ENCODE measurements at regions not wholly inside any gene's neighbourhood (a gene's known extent, or its start where the extent isn't known, plus 50 kb on each side); places are given as distances from the start of the nearest gene placed in this dataset.

DNA sequence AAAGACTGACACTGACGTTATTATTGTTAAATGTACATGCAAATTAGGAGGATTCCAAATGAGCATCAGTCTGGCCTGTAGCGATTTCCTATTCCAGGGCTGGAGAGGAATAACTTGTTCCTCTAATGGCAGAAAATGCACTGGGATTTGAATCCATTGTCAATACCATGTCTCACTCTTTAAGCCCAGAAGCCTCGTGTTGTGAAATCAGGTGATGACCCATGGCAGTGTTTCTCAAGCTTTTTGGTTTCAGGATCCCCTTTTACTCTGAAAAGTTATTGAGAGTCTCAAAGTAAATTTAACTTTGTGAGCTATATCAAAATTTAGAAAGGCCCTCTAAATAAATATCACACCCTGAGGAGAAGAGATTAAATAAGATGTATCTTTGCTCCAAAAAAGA lies 279.2 kb downstream of the GALR1 start:
- DNase-seq (no peak), ATAC-seq (no peak)
- Mint-ChIP-seq H3K4me3 (no peak overlapping the region), H3K9me3 (peaks cover 0 to 20% (median 2%) of the 10 kb centered on the region in 11 donors), H3K27ac (no peak overlapping the region), H3K36me3 (peaks cover 0 to 2% (median 0%) of the 10 kb centered on the region in 5 donors), H3K27me3 (peaks cover 0 to 8% (median 5%) of the 10 kb centered on the region in 5 donors), H3K4me1 (no peaks in the 10 kb centered on the region)
- H3K36me3 ChIP-seq (ENCODE audit: control insufficient read depth in 2 of 3, insufficient read depth in 3 of 3, low read length in 3 of 3), result no peaks in the 10 kb centered on the region
- CTCF ChIA-PET, result interaction anchor here (0.7 kb wide), 1 partner anchor 419 kb away, joined by 4 read pairs; no protein-coding TSS in a partner anchor
- intact Hi-C loops (cut with micrococcal nuclease), result no loop called here
- no peaks in the 10 kb centered on the region for H3K27me3 ChIP-seq (ENCODE audit: control insufficient read depth in 2 of 2, insufficient read depth in 2 of 2, low read length in 2 of 2)
- H3K4me3 ChIP-seq (ENCODE audit: low read length), result no peak overlapping the region
- POLR2A ChIA-PET, result no interaction called here
- no peaks in the 10 kb centered on the region for H3K4me1 ChIP-seq (ENCODE audit: control insufficient read depth in 2 of 2, insufficient read depth in 2 of 2, low read length in 2 of 2)
- no peaks in the 10 kb centered on the region for H3K9me3 ChIP-seq (ENCODE audit: control insufficient read depth in 2 of 3, low read length in 3 of 3)
- no peak overlapping the region for H3K27ac ChIP-seq (ENCODE audit: low read depth, low read length)

DNA sequence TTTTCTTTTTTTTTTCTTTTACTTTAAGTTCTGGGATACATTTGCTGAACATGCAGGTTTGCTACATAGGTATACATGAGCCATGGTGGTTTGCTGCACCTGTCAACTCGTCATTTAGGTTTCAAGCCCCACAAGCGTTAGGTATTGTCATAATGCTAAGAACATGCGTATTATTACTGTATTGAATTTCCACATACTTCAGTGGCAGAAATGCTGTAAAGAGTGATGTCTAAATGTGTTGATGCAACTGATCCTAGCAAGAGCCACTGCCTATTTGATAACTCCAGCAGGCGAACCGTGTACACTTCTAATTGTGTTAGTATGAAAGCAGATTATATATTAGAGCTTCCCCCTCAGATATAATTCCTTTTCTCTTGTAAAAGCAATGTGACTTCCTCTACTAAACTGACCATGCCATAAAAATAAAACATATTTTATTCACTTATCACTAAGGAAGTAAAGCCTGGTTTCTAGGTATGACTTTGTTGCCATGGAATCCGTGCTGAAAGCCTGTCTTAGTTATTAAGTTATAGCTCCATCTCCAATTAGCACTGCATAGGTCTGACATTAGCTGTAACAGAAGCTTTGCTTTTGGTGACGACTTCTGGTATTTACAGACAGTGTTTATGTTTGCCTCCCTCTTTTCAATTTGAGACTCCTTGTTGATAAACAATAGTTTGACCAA lies 280.0 kb downstream of the GALR1 start:
- Histone ChIP-seq H3K27me3 (ENCODE audit: control insufficient read depth in 2 of 2, insufficient read depth in 2 of 2, low read length in 2 of 2) (no peaks in the 10 kb centered on the region), H3K27ac (ENCODE audit: low read depth, low read length) (no peak overlapping the region), H3K4me3 (ENCODE audit: low read length) (no peak overlapping the region), H3K4me1 (ENCODE audit: control insufficient read depth in 2 of 2, insufficient read depth in 2 of 2, low read length in 2 of 2) (no peaks in the 10 kb centered on the region), H3K9me3 (ENCODE audit: control insufficient read depth in 2 of 3, low read length in 3 of 3) (no peaks in the 10 kb centered on the region), H3K36me3 (ENCODE audit: control insufficient read depth in 2 of 3, insufficient read depth in 3 of 3, low read length in 3 of 3) (no peaks in the 10 kb centered on the region)
- H3K27me3 Mint-ChIP-seq, result peaks cover 0 to 8% (median 5%) of the 10 kb centered on the region in 5 donors
- H3K27ac Mint-ChIP-seq, result no peak overlapping the region
- H3K36me3 Mint-ChIP-seq, result peaks cover 0 to 2% (median 0%) of the 10 kb centered on the region in 5 donors
- intact Hi-C loops (cut with micrococcal nuclease), result no loop called here
- ChIA-PET CTCF (no interaction called here), POLR2A (no interaction called here)
- ATAC-seq (no peak), DNase-seq (no peak)
- H3K9me3 Mint-ChIP-seq, result peaks cover 0 to 20% (median 2%) of the 10 kb centered on the region in 11 donors
- H3K4me1 Mint-ChIP-seq, result no peaks in the 10 kb centered on the region
- H3K4me3 Mint-ChIP-seq, result no peak overlapping the region

DNA sequence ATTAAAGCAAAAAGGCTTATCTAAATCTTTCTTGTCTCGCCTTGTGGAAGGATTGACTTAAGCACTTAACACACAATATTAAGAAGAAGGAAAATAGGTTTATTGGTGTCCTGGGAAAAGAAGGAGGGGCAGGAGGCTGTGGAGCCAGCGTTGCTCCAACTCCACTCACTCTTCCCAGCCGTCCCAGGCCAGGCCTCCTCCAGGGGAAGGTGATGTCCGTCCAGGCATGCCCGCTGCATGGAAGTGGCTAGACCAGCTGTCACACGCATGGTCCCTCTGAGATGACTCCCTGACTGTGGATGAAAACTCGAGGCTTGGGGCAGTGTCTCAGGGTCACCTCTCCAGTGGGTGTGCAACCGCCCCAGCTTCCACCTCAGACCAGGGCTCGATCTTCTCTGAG lies 281.1 kb downstream of the GALR1 start:
- no peaks in the 10 kb centered on the region for H3K4me1 Mint-ChIP-seq
- peaks cover 0 to 10% (median 7%) of the 10 kb centered on the region in 5 donors for H3K27me3 Mint-ChIP-seq
- H3K27me3 ChIP-seq (ENCODE audit: control insufficient read depth in 2 of 2, insufficient read depth in 2 of 2, low read length in 2 of 2), result no peaks in the 10 kb centered on the region
- ChIA-PET POLR2A (no interaction called here), CTCF (no interaction called here)
- H3K4me1 ChIP-seq (ENCODE audit: control insufficient read depth in 2 of 2, insufficient read depth in 2 of 2, low read length in 2 of 2), result no peaks in the 10 kb centered on the region
- H3K4me3 ChIP-seq (ENCODE audit: low read length), result no peak overlapping the region
- H3K9me3 Mint-ChIP-seq, result peaks cover 0 to 19% (median 4%) of the 10 kb centered on the region in 11 donors
- ATAC-seq (no peak), DNase-seq (no peak)
- intact Hi-C loops (cut with micrococcal nuclease), result no loop called here
- peaks cover 0 to 2% (median 0%) of the 10 kb centered on the region in 5 donors for H3K36me3 Mint-ChIP-seq
- no peak overlapping the region for H3K4me3 Mint-ChIP-seq
- no peaks in the 10 kb centered on the region for H3K36me3 ChIP-seq (ENCODE audit: control insufficient read depth in 2 of 3, insufficient read depth in 3 of 3, low read length in 3 of 3)
- no peaks in the 10 kb centered on the region for H3K9me3 ChIP-seq (ENCODE audit: control insufficient read depth in 2 of 3, low read length in 3 of 3)
- H3K27ac Mint-ChIP-seq, result no peak overlapping the region
- H3K27ac ChIP-seq (ENCODE audit: low read depth, low read length), result no peak overlapping the region

DNA sequence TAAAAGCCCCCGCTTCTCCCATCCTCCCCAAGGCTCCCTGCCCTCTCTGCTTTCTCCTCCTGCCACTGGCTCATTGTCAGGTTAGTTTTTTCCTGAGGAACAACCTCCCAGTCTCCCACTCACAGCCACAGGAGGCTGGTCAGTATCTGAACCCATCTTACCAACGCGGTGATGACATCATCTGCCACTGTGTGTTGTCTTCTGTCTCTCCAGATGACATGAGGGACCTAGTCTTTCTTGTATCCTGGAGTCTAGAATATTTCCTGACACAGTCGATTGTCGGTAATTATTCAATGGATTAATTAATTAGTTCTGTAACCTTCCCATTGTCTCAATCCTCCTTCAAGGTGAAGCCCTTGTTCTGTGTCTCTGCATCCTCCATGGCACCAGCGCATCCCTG lies 290.2 kb downstream of the GALR1 start:
- peaks cover 0 to 18% (median 5%) of the 10 kb centered on the region in 11 donors for H3K9me3 Mint-ChIP-seq
- no peak for DNase-seq
- no peak overlapping the region for H3K27ac Mint-ChIP-seq
- Histone ChIP-seq H3K9me3 (ENCODE audit: control insufficient read depth in 2 of 3, low read length in 3 of 3) (no peaks in the 10 kb centered on the region), H3K4me1 (ENCODE audit: control insufficient read depth in 2 of 2, insufficient read depth in 2 of 2, low read length in 2 of 2) (no peaks in the 10 kb centered on the region), H3K36me3 (ENCODE audit: control insufficient read depth in 2 of 3, insufficient read depth in 3 of 3, low read length in 3 of 3) (no peaks in the 10 kb centered on the region), H3K4me3 (ENCODE audit: low read length) (no peak overlapping the region), H3K27me3 (ENCODE audit: control insufficient read depth in 2 of 2, insufficient read depth in 2 of 2, low read length in 2 of 2) (no peaks in the 10 kb centered on the region), H3K27ac (ENCODE audit: low read depth, low read length) (no peak overlapping the region)
- H3K4me3 Mint-ChIP-seq, result no peak overlapping the region
- peaks cover 0 to 4% (median 0%) of the 10 kb centered on the region in 5 donors for H3K36me3 Mint-ChIP-seq
- CTCF ChIA-PET, result no interaction called here
- intact Hi-C loops (cut with micrococcal nuclease), result no loop called here
- peaks cover 0 to 39% (median 21%) of the 10 kb centered on the region in 5 donors for H3K27me3 Mint-ChIP-seq
- no peak for ATAC-seq
- no peaks in the 10 kb centered on the region for H3K4me1 Mint-ChIP-seq
- POLR2A ChIA-PET, result no interaction called here

DNA sequence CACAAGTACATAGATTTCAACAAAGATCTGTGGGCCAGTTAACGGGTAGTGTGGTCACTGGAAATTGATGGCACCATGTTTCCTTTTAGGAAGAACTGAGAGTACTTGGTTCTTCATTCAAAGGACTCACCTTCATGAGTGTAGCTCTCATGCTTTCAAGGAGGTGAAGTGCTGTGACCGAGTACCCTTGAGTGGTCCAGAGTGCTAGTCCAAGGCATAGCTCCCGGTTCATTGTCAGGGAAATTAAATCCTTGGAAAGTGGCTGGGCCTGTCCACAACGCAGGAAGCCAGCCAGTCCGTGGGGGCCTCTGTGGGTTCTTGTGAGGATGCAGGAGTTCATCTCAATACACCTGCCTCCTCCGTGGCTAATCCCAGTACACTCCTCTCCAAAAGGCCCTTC lies 295.1 kb downstream of the GALR1 start:
- Histone ChIP-seq H3K36me3 (ENCODE audit: control insufficient read depth in 2 of 3, insufficient read depth in 3 of 3, low read length in 3 of 3) (no peaks in the 10 kb centered on the region), H3K4me1 (ENCODE audit: control insufficient read depth in 2 of 2, insufficient read depth in 2 of 2, low read length in 2 of 2) (no peaks in the 10 kb centered on the region), H3K9me3 (ENCODE audit: control insufficient read depth in 2 of 3, low read length in 3 of 3) (no peaks in the 10 kb centered on the region), H3K4me3 (ENCODE audit: low read length) (no peak overlapping the region), H3K27ac (ENCODE audit: low read depth, low read length) (no peak overlapping the region), H3K27me3 (ENCODE audit: control insufficient read depth in 2 of 2, insufficient read depth in 2 of 2, low read length in 2 of 2) (no peaks in the 10 kb centered on the region)
- intact Hi-C loops (cut with micrococcal nuclease), result no loop called here
- ATAC-seq (no peak), DNase-seq (no peak)
- Mint-ChIP-seq H3K4me3 (no peak overlapping the region), H3K9me3 (peaks cover 0 to 5% (median 0%) of the 10 kb centered on the region in 11 donors), H3K36me3 (peaks cover 0 to 4% (median 0%) of the 10 kb centered on the region in 5 donors), H3K4me1 (no peaks in the 10 kb centered on the region), H3K27ac (no peak overlapping the region), H3K27me3 (peaks cover 0 to 25% (median 14%) of the 10 kb centered on the region in 5 donors)
- CTCF ChIA-PET, result no interaction called here
- POLR2A ChIA-PET, result no interaction called here

DNA sequence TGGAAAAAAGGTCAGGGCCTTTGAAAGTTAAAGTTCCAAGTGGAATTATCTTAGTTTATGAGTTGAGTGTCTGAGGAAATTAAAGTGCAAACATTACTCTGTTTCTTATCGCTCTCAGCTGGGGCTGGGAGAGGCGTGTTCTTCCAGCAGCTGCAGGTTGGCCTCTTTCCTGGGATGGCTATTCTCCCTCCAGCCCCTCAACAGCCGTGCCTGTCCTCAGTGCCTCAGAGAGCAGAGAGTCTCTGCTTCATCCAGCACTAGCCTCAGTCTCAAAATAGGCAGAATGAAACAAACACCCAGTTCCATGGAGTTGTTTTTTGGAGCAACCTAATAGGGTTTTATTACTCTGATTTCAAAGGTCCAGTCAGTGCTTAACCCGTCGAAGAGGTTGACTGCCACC lies 298.1 kb downstream of the GALR1 start:
- DNase-seq (no peak), ATAC-seq (no peak)
- H3K36me3 Mint-ChIP-seq, result no peaks in the 10 kb centered on the region
- H3K27ac Mint-ChIP-seq, result no peak overlapping the region
- no peaks in the 10 kb centered on the region for H3K4me1 Mint-ChIP-seq
- H3K36me3 ChIP-seq (ENCODE audit: control insufficient read depth in 2 of 3, insufficient read depth in 3 of 3, low read length in 3 of 3), result no peaks in the 10 kb centered on the region
- intact Hi-C loops (cut with micrococcal nuclease), result no loop called here
- peaks cover 0 to 11% (median 0%) of the 10 kb centered on the region in 5 donors for H3K27me3 Mint-ChIP-seq
- no peak overlapping the region for H3K27ac ChIP-seq (ENCODE audit: low read depth, low read length)
- ChIA-PET CTCF (no interaction called here), POLR2A (no interaction called here)
- H3K4me3 Mint-ChIP-seq, result no peak overlapping the region
- H3K9me3 Mint-ChIP-seq, result peaks cover 0 to 2% (median 0%) of the 10 kb centered on the region in 11 donors
- no peaks in the 10 kb centered on the region for H3K9me3 ChIP-seq (ENCODE audit: control insufficient read depth in 2 of 3, low read length in 3 of 3)
- H3K4me1 ChIP-seq (ENCODE audit: control insufficient read depth in 2 of 2, insufficient read depth in 2 of 2, low read length in 2 of 2), result no peaks in the 10 kb centered on the region
- H3K27me3 ChIP-seq (ENCODE audit: control insufficient read depth in 2 of 2, insufficient read depth in 2 of 2, low read length in 2 of 2), result no peaks in the 10 kb centered on the region
- H3K4me3 ChIP-seq (ENCODE audit: low read length), result no peak overlapping the region

DNA sequence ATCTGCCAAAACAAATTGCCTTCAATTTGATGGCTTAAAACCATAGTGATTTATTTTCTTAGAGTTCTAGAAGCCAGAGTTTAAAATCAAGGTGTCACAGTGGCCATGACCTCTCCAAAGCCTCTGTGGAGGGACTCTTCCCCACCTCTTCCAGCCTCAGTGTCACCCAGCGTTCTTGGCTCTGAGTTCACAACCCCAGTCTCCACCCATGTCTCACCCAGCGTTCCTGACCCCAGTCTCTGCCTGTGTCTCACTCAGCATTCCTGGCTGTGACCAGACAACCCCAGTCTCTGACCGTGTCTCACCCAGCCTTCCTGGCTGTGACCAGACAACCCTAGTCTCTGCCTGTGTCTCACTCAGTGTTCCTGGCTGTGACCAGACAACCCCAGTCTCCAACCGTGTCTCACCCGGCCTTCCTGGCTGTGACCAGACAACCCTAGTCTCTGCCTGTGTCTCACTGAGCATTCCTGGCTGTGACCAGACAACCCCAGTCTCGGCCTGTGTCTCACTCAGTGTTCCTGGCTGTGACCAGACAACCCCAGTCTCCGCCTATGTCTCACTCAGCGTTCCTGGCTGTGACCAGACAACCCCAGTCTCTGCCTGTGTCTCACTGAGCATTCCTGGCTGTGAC lies 299.3 kb downstream of the GALR1 start:
- Mint-ChIP-seq H3K9me3 (peaks cover 0 to 2% (median 0%) of the 10 kb centered on the region in 11 donors), H3K4me3 (no peak overlapping the region), H3K36me3 (no peaks in the 10 kb centered on the region), H3K27ac (no peak overlapping the region), H3K27me3 (peaks cover 0 to 11% (median 0%) of the 10 kb centered on the region in 5 donors), H3K4me1 (no peaks in the 10 kb centered on the region)
- no peaks in the 10 kb centered on the region for H3K4me1 ChIP-seq (ENCODE audit: control insufficient read depth in 2 of 2, insufficient read depth in 2 of 2, low read length in 2 of 2)
- no peak overlapping the region for H3K27ac ChIP-seq (ENCODE audit: low read depth, low read length)
- no peaks in the 10 kb centered on the region for H3K27me3 ChIP-seq (ENCODE audit: control insufficient read depth in 2 of 2, insufficient read depth in 2 of 2, low read length in 2 of 2)
- no peaks in the 10 kb centered on the region for H3K9me3 ChIP-seq (ENCODE audit: control insufficient read depth in 2 of 3, low read length in 3 of 3)
- H3K4me3 ChIP-seq (ENCODE audit: low read length), result no peak overlapping the region
- intact Hi-C loops (cut with micrococcal nuclease), result no loop called here
- ATAC-seq (no peak), DNase-seq (no peak)
- POLR2A ChIA-PET, result no interaction called here
- CTCF ChIA-PET, result no interaction called here
- H3K36me3 ChIP-seq (ENCODE audit: control insufficient read depth in 2 of 3, insufficient read depth in 3 of 3, low read length in 3 of 3), result no peaks in the 10 kb centered on the region
